K562 (cell line): ENCODE measurements at regions not wholly inside any gene's neighbourhood (a gene's known extent, or its start where the extent isn't known, plus 50 kb on each side); places are given as distances from the start of the nearest gene placed in this dataset.

ENCODE experiments used
- HMGXB4 ChIP-seq: sonication (generic); formaldehyde crosslinking; IDR thresholded peaks from 2 replicates; pipeline ENCODE4 v1.8.1; 2023; ENCODE audit warnings: mild to moderate bottlenecking, missing genetic modification reagents
- ZNF407 ChIP-seq: fragments of 450-650 bp; IDR thresholded peaks from 2 replicates; pipeline ENCODE4 v1.6.1; 2016; ENCODE audit warnings: low read depth

- TF ChIP-seq ZNF407 = no peak
- no peak for TF ChIP-seq HMGXB4 (CRISPR knock-in tag)
Measured at GRCh38 chr10:91022924-91023699, 102.2 kb upstream of the ANKRD1 start (continued).
